ENCODE measurements at regions not wholly inside any gene's neighbourhood (a gene's known extent, or its start where the extent isn't known, plus 50 kb on each side); places are given as distances from the start of the nearest gene placed in this dataset.

DNA sequence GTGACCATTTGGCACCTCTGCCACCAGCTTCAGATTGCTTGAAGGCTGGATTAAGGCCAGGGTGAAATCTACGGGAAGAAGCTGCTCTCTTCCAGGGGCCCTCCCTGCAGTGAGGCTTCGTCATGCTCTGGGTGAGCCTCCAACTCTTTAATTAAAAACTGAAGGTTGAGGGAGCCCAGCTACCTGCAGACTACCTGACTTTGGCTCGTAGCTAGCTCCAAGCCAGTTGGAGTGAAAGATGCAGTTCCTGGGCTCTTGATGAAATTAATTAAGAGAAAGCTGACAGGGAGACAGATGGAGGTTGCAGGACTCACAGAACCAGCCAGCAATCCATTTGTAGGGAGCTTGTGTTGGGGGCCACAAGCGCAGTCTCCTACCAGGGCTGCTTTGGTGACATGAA lies 168.5 kb upstream of the SFSWAP start:
- TF ChIP-seq, protein P1, sequence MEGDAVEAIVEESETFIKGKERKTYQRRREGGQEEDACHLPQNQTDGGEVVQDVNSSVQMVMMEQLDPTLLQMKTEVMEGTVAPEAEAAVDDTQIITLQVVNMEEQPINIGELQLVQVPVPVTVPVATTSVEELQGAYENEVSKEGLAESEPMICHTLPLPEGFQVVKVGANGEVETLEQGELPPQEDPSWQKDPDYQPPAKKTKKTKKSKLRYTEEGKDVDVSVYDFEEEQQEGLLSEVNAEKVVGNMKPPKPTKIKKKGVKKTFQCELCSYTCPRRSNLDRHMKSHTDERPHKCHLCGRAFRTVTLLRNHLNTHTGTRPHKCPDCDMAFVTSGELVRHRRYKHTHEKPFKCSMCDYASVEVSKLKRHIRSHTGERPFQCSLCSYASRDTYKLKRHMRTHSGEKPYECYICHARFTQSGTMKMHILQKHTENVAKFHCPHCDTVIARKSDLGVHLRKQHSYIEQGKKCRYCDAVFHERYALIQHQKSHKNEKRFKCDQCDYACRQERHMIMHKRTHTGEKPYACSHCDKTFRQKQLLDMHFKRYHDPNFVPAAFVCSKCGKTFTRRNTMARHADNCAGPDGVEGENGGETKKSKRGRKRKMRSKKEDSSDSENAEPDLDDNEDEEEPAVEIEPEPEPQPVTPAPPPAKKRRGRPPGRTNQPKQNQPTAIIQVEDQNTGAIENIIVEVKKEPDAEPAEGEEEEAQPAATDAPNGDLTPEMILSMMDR (IDR thresholded peaks at IDR 0.05; ENCODE audit: control insufficient read depth, extremely low read depth, insufficient read depth), result no peak
- DNase-seq (ENCODE audit: low read depth), result no peak
- H3K4me3 ChIP-seq (ENCODE audit: low read depth, low read length), result no peak overlapping the region

DNA sequence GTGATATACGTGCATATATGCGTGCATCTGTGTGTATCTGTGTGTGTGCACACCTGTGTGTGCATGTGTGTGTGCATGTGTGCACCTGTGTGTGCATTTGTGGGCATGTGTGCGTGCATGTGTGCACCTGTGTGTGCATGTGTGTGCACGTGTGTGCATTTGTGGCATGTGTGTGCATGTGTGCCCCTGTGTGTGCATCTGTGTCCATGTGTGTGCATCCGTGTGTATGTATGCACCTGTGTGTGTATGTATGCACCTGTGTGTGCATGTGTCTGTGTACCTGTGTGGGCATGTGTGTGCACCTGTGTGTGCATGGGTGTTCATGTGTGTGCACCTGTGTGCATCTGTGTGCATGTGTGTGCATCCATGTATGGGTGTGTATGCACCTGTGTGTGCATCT lies 167.8 kb upstream of the SFSWAP start:
- no peak overlapping the region for H3K4me3 ChIP-seq (ENCODE audit: low read depth, low read length)
- TF ChIP-seq, protein P1 (IDR thresholded peaks at IDR 0.05; ENCODE audit: control insufficient read depth, extremely low read depth, insufficient read depth), result no peak

DNA sequence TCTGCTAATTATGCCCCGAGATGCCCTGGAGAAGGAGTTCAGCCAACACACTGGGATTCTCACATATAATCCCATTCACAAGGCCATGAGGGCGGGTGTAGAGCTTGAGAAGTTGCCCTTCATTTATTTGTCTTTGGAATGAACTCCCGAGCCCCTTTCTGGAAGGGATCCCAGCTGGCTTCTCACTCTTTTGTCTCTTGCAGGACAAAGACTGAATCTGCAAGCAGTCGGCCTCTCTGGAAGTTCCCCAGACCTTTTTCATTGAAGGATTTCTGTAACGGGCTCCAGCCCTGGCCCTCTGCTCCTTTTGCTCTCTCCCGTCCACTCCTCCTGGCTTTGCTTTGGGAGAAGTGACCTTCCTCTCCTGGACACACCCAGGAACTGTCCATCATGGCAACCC lies 163.3 kb upstream of the SFSWAP start:
- no peak for DNase-seq (ENCODE audit: low read depth)
- TF ChIP-seq, protein P1 (IDR thresholded peaks at IDR 0.05; ENCODE audit: control insufficient read depth, extremely low read depth, insufficient read depth), result no peak
- H3K4me3 ChIP-seq (ENCODE audit: low read depth, low read length), result no peak overlapping the region

More for the DNA sequence above, 167.8 kb upstream of the SFSWAP start:
- DNase-seq (ENCODE audit: low read depth), result no peak

DNA sequence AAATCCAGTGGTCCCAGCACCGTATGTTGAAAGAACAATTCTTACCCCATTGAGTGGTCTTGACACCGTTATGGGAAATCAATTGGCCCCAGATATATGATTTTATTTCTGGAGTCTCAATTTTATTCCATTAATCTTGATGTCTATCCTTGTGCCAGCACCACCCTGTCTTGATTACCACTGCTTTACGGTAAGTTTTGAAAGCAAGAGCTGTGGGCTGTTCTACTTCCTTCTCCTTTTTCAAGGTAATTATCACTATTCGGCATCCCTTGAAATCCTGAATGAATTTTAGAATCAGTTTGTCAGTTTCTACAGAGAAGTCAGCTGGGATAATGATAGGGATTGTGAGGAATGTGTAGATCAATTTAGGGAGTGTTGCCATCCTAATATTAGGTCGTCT lies 160.8 kb upstream of the SFSWAP start:
- TF ChIP-seq, protein P1 (IDR thresholded peaks at IDR 0.05; ENCODE audit: control insufficient read depth, extremely low read depth, insufficient read depth), result no peak
- DNase-seq (ENCODE audit: low read depth), result no peak
- no peak overlapping the region for H3K4me3 ChIP-seq (ENCODE audit: low read depth, low read length)

DNA sequence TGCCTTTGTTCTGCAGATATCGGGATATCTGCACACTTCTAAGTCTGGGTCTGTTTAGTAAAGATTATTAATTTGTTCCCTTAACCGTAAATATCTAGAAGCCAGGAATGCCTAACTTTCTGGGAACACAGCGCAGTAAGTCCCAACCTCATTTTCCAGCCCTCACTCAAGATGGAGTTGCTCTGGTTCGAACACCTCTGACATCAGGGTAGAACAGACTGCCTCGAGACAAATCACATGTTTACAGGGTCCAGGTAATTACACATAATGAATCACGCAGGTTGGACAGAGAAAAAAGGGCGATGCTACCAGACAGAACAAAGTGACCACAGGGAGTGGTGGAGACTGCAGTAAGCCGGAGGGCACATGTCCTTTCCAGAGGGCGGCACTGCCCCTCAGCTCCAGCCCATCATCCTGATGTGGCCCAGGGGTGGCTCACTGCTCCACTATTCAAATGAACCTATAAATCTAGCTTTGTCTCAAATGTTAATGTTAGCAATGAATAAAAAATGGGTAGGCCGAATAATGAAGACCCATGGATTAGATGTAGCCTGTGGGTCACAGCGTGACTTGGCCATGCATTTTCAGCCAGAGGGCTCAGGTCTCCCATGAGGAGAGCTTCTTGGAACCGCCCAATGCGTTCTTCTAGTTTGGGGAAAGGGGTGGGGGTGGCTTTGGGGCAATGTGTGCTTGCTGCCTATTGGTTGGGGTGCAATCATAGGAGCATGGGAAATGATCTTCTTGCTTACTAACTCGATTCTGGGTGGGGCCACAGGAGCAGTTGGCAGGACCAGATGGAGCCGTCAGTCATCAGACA lies 159.0 kb upstream of the SFSWAP start:
- DNase-seq (ENCODE audit: low read depth), result no peak
- TF ChIP-seq, protein P1 (IDR thresholded peaks at IDR 0.05; ENCODE audit: control insufficient read depth, extremely low read depth, insufficient read depth), result no peak
- H3K4me3 ChIP-seq (ENCODE audit: low read depth, low read length), result no peak overlapping the region

DNA sequence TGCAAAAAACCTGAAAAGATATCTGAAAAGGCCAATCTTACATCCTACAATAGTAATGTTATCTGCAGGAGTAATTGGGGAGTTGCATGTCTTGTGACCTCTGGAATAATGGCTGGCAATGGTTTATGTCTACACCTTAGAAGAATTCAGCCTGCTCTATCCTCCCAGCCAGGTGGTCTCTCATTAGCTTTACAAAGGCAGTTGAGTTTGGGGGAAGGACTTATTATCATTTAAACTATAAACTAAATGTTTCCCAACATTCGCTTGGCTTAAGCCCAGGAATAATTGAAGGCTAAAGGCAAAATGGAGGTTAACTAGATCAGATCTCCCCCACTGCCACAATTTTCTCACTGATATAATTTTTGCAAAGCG lies 158.4 kb upstream of the SFSWAP start:
- no peak overlapping the region for H3K4me3 ChIP-seq (ENCODE audit: low read depth, low read length)
- DNase-seq (ENCODE audit: low read depth), result no peak
- TF ChIP-seq, protein P1 (IDR thresholded peaks at IDR 0.05; ENCODE audit: control insufficient read depth, extremely low read depth, insufficient read depth), result no peak

Data from LNCaP clone FGC (cell line).